Endodermal cell (in vitro differentiated cells): ENCODE measurements at regions not wholly inside any gene's neighbourhood (a gene's known extent, or its start where the extent isn't known, plus 50 kb on each side); places are given as distances from the start of the nearest gene placed in this dataset.

Experiments
- DNase-seq: peaks from one replicate; pipeline ENCODE4 v3.0.0-alpha.2; 2017
- H3K27ac ChIP-seq: 2 replicates; pipeline ENCODE4 v1.5.1; 2013; ENCODE audit warnings: mild to moderate bottlenecking, low read depth, low read length, moderate library complexity
- H3K27me3 ChIP-seq: 2 replicates; pipeline ENCODE4 v1.6.1; 2013; ENCODE audit warnings: mild to moderate bottlenecking, low read length, moderate library complexity; ENCODE audit not compliant: insufficient read depth, control insufficient read depth, poor library complexity, severe bottlenecking
- H3K36me3 ChIP-seq: 2 replicates; pipeline ENCODE4 v1.7.0; 2013; ENCODE audit warnings: mild to moderate bottlenecking, low read length, moderate library complexity; ENCODE audit not compliant: control insufficient read depth, insufficient read depth
- H3K4me1 ChIP-seq: one replicate; pipeline ENCODE4 v1.7.0; 2013; ENCODE audit warnings: low read length; ENCODE audit not compliant: control insufficient read depth, insufficient read depth
- H3K4me3 ChIP-seq: 2 replicates; pipeline ENCODE4 v1.5.1; 2013; ENCODE audit warnings: mild to moderate bottlenecking, low read length, moderate library complexity
- H3K9ac ChIP-seq: 2 replicates; pipeline ENCODE4 v1.6.1; 2013; ENCODE audit warnings: mild to moderate bottlenecking, low read length, moderate library complexity; ENCODE audit not compliant: poor library complexity, severe bottlenecking; ENCODE audit errors: extremely low read depth
- H3K9me3 ChIP-seq: 2 replicates; pipeline ENCODE4 v1.6.1; 2013; ENCODE audit warnings: mild to moderate bottlenecking, low read length, moderate library complexity; ENCODE audit not compliant: control insufficient read depth
- H3K27ac Mint-ChIP-seq: 2 replicates; pipeline ENCODE4 v1.8.0; 2020; ENCODE audit warnings: mixed read lengths
- H3K27me3 Mint-ChIP-seq: 2 replicates; pipeline ENCODE4 v1.8.0; 2021; ENCODE audit warnings: mild to moderate bottlenecking, mixed read lengths; ENCODE audit not compliant: insufficient read depth
- H3K36me3 Mint-ChIP-seq: 2 replicates; pipeline ENCODE4 v1.8.0; 2020; ENCODE audit warnings: low read depth, mixed read lengths
- H3K4me1 Mint-ChIP-seq: 2 replicates; pipeline ENCODE4 v1.8.0; 2020; ENCODE audit warnings: mixed read lengths
- H3K4me3 Mint-ChIP-seq: 2 replicates; pipeline ENCODE4 v1.8.0; 2020; ENCODE audit warnings: mild to moderate bottlenecking, moderate library complexity, mixed read lengths
- H3K9me3 Mint-ChIP-seq: 2 replicates; pipeline ENCODE4 v1.8.0; 2020; ENCODE audit warnings: mild to moderate bottlenecking, mixed read lengths
- WGBS, 2 experiments: methylation state at CpG; one replicate each; pipeline versions ENCODE4 v1.1.5 to v1.1.7; 2013; ENCODE audit warnings: missing lambda C conversion rate in 2 of 2, mixed read lengths in 1 of 2; ENCODE audit not compliant: insufficient coverage in 1 of 2, insufficient read length in 1 of 2; 5-methylcytosine and 5-hydroxymethylcytosine counted together
- TF ChIP-seq, protein P1 (sequence below): fragments of 200-600 bp; sonication (generic); conservative IDR thresholded peaks from 2 replicates; pipeline ENCODE4 v1.5.0; 2021; ENCODE audit warnings: antibody characterized with exemption, mild to moderate bottlenecking

DNA sequence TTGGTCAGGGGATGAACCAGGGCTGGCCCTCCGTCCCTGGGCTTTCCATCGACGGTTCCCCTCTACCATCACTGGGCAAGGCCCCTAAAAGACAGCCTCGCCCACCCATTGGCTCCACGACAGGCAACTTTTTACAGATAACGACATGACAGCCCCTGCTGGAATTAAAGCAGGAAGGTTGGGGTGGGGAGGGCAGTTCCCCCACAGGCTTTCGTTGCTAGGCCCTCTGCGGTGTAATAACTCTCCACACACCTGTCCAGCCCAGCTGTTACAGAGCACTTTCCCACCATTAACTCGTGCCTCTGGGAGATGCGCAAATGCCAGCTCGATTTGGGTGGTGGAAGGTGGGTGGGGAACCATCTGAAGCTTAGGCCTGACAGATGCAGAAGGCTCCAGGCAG is 264.2 kb upstream of the TLE3 start:
- H3K27ac ChIP-seq, result no peak overlapping the region
- peaks cover 22% of the 10 kb centered on the region for H3K27me3 Mint-ChIP-seq
- no peaks in the 10 kb centered on the region for H3K9me3 ChIP-seq
- H3K4me1 Mint-ChIP-seq, result peaks cover 7% of the 10 kb centered on the region
- no peaks in the 10 kb centered on the region for H3K36me3 Mint-ChIP-seq
- TF ChIP-seq, protein P1, sequence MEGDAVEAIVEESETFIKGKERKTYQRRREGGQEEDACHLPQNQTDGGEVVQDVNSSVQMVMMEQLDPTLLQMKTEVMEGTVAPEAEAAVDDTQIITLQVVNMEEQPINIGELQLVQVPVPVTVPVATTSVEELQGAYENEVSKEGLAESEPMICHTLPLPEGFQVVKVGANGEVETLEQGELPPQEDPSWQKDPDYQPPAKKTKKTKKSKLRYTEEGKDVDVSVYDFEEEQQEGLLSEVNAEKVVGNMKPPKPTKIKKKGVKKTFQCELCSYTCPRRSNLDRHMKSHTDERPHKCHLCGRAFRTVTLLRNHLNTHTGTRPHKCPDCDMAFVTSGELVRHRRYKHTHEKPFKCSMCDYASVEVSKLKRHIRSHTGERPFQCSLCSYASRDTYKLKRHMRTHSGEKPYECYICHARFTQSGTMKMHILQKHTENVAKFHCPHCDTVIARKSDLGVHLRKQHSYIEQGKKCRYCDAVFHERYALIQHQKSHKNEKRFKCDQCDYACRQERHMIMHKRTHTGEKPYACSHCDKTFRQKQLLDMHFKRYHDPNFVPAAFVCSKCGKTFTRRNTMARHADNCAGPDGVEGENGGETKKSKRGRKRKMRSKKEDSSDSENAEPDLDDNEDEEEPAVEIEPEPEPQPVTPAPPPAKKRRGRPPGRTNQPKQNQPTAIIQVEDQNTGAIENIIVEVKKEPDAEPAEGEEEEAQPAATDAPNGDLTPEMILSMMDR, result no peak
- no peaks in the 10 kb centered on the region for H3K4me1 ChIP-seq
- no peak overlapping the region for H3K27ac Mint-ChIP-seq
- H3K4me3 Mint-ChIP-seq, result no peak overlapping the region
- no peaks in the 10 kb centered on the region for H3K27me3 ChIP-seq
- no peaks in the 10 kb centered on the region for H3K36me3 ChIP-seq
- H3K9ac ChIP-seq, result no peak overlapping the region
- H3K9me3 Mint-ChIP-seq, result no peaks in the 10 kb centered on the region
- no peak overlapping the region for H3K4me3 ChIP-seq
- 96 to 100% methylated on average over 1 to 11 of the region's 11 CpGs for WGBS, 2 experiments
- DNase-seq, result no peak

DNA sequence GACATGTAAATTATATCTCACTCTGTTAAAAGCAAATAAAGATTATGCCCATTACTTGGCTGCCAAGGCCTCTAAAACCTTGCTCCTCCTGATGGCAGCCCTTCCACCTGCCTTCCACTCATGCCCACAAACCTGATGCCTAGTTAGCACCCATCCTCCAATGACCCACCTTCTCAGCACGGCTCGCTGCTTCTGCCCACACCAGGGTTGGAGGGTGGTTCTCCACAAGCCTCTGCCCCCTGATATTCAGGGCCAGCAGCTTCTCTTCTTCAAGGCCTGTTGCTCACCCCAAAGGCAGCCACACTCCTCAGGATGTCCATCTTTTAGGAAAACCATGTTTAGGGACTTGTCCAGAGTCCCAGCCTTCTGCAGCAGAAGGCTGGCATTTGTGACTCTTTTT is 263.4 kb upstream of the TLE3 start:
- H3K27ac Mint-ChIP-seq, result no peak overlapping the region
- no peaks in the 10 kb centered on the region for H3K9me3 ChIP-seq
- no peaks in the 10 kb centered on the region for H3K4me1 ChIP-seq
- no peak overlapping the region for H3K27ac ChIP-seq
- no peak overlapping the region for H3K4me3 ChIP-seq
- H3K4me1 Mint-ChIP-seq, result peaks cover 7% of the 10 kb centered on the region
- H3K9ac ChIP-seq, result no peak overlapping the region
- 93% methylated on average over 2 of the region's 2 CpGs; no CpG with 5 or more reads in 1 of the 2 experiments for WGBS, 2 experiments
- peak; percentile 7 for DNase-seq
- H3K9me3 Mint-ChIP-seq, result no peaks in the 10 kb centered on the region
- TF ChIP-seq, protein P1, result no peak
- H3K36me3 ChIP-seq, result no peaks in the 10 kb centered on the region
- no peak overlapping the region for H3K4me3 Mint-ChIP-seq
- no peaks in the 10 kb centered on the region for H3K36me3 Mint-ChIP-seq
- no peaks in the 10 kb centered on the region for H3K27me3 ChIP-seq
- H3K27me3 Mint-ChIP-seq, result peaks cover 27% of the 10 kb centered on the region

DNA sequence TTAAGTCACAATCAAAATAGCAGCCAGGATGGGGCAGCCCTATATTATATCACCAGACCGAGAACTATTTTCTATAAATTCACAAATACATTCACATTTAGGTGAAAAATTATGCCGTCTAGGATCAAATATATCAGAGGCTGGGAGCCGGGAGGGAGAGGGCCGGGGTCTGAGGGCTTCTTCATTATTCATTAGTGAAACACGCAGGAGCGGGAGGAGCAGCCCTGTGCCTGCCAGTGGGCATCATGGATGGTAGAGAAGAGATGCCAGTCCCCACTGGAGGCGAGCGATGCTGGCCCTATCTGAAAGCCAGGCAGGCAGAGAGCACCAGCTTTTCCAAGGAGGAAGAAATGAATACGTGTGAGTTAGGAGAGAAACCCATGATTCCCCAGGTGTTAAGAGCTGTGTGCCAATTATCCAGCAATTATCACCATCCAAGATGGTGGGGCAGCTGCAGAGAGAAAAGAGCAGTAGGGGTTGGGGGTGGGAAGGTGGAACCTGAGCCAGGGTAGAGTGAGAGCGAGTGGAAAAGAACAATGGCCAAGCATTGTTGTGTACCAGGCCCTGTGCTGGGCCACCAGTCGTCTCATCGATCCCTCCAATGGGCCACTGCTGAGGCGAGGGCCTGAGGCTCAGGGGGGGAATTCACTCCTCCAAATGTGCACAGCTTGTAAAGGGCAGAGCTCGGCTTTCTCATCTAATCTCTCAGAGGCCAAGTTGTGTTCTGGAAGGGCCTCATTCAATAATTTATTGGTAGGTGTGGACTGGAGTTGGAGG is 261.3 kb upstream of the TLE3 start:
- peaks cover 42% of the 10 kb centered on the region for H3K27me3 Mint-ChIP-seq
- WGBS, 2 experiments, result 86 to 92% methylated on average over 11 to 14 of the region's 14 CpGs
- H3K36me3 Mint-ChIP-seq, result no peaks in the 10 kb centered on the region
- Histone ChIP-seq H3K27me3 (no peaks in the 10 kb centered on the region), H3K36me3 (no peaks in the 10 kb centered on the region), H3K4me3 (no peak overlapping the region), H3K9ac (no peak overlapping the region), H3K4me1 (no peaks in the 10 kb centered on the region), H3K9me3 (no peaks in the 10 kb centered on the region), H3K27ac (no peak overlapping the region)
- peak; percentile 36 for DNase-seq
- no peak overlapping the region for H3K4me3 Mint-ChIP-seq
- H3K27ac Mint-ChIP-seq, result no peak overlapping the region
- H3K9me3 Mint-ChIP-seq, result no peaks in the 10 kb centered on the region
- TF ChIP-seq, protein P1, result no peak
- H3K4me1 Mint-ChIP-seq, result peaks cover 7% of the 10 kb centered on the region
